PC-3 (cell line): ENCODE measurements at regions not wholly inside any gene's neighbourhood (a gene's known extent, or its start where the extent isn't known, plus 50 kb on each side); places are given as distances from the start of the nearest gene placed in this dataset.

Source experiments
- CTCF ChIP-seq: fragments of 300-600 bp; sonication (generic); conservative IDR thresholded peaks from 2 replicates; pipeline ENCODE4 v1.5.1; 2017; ENCODE audit warnings: antibody characterized with exemption, low read depth, mild to moderate bottlenecking, low read length
- EZH2phosphoT487 ChIP-seq: fragments of 300-600 bp; sonication (generic); IDR thresholded peaks from 2 replicates; pipeline ENCODE4 v1.6.1; 2018; ENCODE audit warnings: mild to moderate bottlenecking, antibody characterized with exemption, low read length, borderline replicate concordance

GRCh38 chr3:109211941-109212340 lies 75.4 kb downstream of the C3orf85 start:
- no peak for TF ChIP-seq CTCF
- TF ChIP-seq EZH2phosphoT487, result no peak
